ENCODE measurements at regions not wholly inside any gene's neighbourhood (a gene's known extent, or its start where the extent isn't known, plus 50 kb on each side); places are given as distances from the start of the nearest gene placed in this dataset.
"Not testable (repeated sequence)": the region's sequence is repeated elsewhere in the genome, so short reads cannot be mapped to it uniquely, and the experiment has no call there.

DNA sequence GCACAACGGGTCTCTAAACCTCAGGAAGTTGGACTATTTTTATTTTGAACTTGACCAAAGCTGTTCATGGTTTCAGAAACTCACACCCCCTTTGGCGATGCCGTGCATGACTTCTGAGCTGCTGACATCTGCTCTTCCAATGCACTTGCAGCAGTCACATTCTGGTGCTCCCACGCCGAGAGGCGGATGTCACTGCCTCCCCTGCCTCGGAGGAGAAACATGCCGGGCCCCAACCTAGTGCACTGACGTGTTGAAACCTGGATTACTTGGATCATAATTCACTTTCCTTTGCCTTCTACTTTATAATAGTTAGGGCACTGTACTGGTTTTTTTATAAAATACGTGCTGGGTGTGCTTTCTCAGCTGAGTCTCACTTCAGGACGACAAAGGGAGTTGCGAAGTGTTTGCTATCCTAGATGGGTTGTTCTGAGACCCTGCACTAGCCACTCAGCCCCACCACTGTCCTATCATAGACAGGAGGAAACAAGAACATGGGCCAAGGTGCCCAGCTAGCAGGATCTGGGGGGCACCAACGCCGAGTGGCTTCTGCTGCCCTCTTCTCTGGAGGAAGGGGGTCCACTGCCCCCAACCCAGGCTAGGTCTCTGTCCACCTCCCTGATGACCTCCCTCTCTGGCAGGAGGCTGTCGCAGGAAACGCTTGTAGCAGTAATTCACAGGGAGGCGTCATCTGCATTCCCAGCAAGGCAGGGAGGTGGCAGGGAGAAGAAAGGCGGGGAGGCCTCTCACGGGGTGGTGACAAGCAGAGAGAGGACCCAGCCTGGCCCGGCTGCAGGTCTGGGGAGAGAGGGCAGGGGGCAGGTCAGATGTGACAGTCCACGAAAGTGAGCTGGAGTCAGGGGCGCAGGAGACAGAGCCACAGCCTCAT is 158.8 kb upstream of the IQSEC1 start:
- Histone ChIP-seq H3K27me3 (ENCODE audit: insufficient read depth, poor library complexity, severe bottlenecking) (peaks cover 6% of the 10 kb centered on the region), H3K27ac (replicated peaks) (no peak overlapping the region), H3K4me3 (replicated peaks; ENCODE audit: insufficient read depth, low read length) (no peak overlapping the region)
- DNase-seq (ENCODE audit: low read depth in 1 of 2, low spot score in 1 of 2): no peak
- TF ChIP-seq SPI1 (IDR thresholded peaks at IDR 0.05; ENCODE audit: borderline replicate concordance, low read depth): no peak
- TF ChIP-seq POLR2AphosphoS5 (IDR thresholded peaks at IDR 0.05; ENCODE audit: low read depth): no peak
- TF ChIP-seq, protein P1, sequence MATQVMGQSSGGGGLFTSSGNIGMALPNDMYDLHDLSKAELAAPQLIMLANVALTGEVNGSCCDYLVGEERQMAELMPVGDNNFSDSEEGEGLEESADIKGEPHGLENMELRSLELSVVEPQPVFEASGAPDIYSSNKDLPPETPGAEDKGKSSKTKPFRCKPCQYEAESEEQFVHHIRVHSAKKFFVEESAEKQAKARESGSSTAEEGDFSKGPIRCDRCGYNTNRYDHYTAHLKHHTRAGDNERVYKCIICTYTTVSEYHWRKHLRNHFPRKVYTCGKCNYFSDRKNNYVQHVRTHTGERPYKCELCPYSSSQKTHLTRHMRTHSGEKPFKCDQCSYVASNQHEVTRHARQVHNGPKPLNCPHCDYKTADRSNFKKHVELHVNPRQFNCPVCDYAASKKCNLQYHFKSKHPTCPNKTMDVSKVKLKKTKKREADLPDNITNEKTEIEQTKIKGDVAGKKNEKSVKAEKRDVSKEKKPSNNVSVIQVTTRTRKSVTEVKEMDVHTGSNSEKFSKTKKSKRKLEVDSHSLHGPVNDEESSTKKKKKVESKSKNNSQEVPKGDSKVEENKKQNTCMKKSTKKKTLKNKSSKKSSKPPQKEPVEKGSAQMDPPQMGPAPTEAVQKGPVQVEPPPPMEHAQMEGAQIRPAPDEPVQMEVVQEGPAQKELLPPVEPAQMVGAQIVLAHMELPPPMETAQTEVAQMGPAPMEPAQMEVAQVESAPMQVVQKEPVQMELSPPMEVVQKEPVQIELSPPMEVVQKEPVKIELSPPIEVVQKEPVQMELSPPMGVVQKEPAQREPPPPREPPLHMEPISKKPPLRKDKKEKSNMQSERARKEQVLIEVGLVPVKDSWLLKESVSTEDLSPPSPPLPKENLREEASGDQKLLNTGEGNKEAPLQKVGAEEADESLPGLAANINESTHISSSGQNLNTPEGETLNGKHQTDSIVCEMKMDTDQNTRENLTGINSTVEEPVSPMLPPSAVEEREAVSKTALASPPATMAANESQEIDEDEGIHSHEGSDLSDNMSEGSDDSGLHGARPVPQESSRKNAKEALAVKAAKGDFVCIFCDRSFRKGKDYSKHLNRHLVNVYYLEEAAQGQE (IDR thresholded peaks at IDR 0.05; ENCODE audit: insufficient replicate concordance, low read depth): no peak
- TF ChIP-seq, protein P2, sequence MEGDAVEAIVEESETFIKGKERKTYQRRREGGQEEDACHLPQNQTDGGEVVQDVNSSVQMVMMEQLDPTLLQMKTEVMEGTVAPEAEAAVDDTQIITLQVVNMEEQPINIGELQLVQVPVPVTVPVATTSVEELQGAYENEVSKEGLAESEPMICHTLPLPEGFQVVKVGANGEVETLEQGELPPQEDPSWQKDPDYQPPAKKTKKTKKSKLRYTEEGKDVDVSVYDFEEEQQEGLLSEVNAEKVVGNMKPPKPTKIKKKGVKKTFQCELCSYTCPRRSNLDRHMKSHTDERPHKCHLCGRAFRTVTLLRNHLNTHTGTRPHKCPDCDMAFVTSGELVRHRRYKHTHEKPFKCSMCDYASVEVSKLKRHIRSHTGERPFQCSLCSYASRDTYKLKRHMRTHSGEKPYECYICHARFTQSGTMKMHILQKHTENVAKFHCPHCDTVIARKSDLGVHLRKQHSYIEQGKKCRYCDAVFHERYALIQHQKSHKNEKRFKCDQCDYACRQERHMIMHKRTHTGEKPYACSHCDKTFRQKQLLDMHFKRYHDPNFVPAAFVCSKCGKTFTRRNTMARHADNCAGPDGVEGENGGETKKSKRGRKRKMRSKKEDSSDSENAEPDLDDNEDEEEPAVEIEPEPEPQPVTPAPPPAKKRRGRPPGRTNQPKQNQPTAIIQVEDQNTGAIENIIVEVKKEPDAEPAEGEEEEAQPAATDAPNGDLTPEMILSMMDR (IDR thresholded peaks at IDR 0.05; ENCODE audit: insufficient read depth, low read length): no peak
- TF ChIP-seq GABPA (IDR thresholded peaks at IDR 0.05; ENCODE audit: low read depth): no peak

DNA sequence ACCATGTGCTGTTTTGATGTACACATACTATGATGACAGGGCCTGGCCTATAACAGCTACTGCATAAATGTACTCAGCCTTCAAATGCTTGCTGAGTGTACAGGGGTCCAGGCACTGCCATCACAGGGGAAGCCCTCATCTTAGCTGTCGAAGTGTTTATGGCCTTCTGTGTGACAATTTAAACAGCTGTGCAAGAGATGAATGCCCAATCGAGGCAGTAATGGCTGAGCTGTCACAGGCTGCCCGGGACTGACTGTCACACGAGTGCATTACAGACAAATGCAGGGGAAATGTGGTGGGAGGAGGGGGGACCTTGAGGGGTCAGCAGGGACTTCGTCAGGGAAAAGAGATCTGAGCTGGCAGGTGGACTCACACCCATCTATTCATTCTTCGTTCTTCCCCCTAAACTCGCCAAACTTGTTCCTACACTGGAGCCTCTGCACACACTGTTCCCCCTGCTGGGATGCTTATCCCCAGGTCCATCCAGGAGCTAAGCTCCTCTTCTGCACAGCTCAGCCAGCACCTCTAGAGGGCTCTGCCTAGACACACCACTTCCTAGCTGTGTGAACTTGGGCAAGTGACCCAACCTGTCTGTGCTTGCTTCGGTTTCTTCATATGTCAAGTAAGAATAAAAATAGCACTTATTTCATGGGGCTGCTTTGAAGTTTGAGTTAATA is 156.2 kb upstream of the IQSEC1 start:
- Histone ChIP-seq H3K4me3 (replicated peaks; ENCODE audit: insufficient read depth, low read length) (no peak overlapping the region), H3K27ac (replicated peaks) (no peak overlapping the region), H3K27me3 (ENCODE audit: insufficient read depth, poor library complexity, severe bottlenecking) (peaks cover 2% of the 10 kb centered on the region)
- TF ChIP-seq, protein P2 (IDR thresholded peaks at IDR 0.05; ENCODE audit: insufficient read depth, low read length): peak; percentile 33
- TF ChIP-seq SPI1 (IDR thresholded peaks at IDR 0.05; ENCODE audit: borderline replicate concordance, low read depth): no peak
- no peak for TF ChIP-seq POLR2AphosphoS5 (IDR thresholded peaks at IDR 0.05; ENCODE audit: low read depth)
- TF ChIP-seq GABPA (IDR thresholded peaks at IDR 0.05; ENCODE audit: low read depth): no peak
- TF ChIP-seq, protein P1 (IDR thresholded peaks at IDR 0.05; ENCODE audit: insufficient replicate concordance, low read depth): no peak
- peak in 1 of 2 experiments; percentile 25 for DNase-seq (ENCODE audit: low read depth in 1 of 2, low spot score in 1 of 2)

DNA sequence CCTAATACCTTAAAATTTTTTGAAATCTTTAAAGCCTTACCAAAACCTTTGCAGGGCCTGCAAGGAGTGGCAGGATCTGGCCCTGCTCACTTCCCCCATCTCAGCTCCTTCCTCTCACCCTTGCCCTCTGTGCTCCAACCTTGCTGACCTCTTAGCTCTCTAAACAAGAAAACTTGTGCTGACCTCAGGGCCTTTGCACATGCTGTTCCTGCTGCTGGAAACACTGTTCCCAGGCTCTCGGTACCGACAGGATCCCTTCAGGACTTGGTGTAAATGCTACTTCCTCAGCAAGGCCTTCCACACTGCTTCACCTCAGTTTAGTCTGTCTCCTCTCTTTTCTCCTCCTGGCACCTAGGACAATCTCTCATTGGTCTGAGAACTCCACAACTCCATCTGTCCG is 155.4 kb upstream of the IQSEC1 start:
- H3K4me3 ChIP-seq (replicated peaks; ENCODE audit: insufficient read depth, low read length): no peak overlapping the region
- DNase-seq (ENCODE audit: low read depth in 1 of 2, low spot score in 1 of 2): no peak
- TF ChIP-seq, protein P1 (IDR thresholded peaks at IDR 0.05; ENCODE audit: insufficient replicate concordance, low read depth): no peak
- no peak for TF ChIP-seq GABPA (IDR thresholded peaks at IDR 0.05; ENCODE audit: low read depth)
- no peak for TF ChIP-seq SPI1 (IDR thresholded peaks at IDR 0.05; ENCODE audit: borderline replicate concordance, low read depth)
- TF ChIP-seq, protein P2 (IDR thresholded peaks at IDR 0.05; ENCODE audit: insufficient read depth, low read length): no peak
- TF ChIP-seq POLR2AphosphoS5 (IDR thresholded peaks at IDR 0.05; ENCODE audit: low read depth): no peak

DNA sequence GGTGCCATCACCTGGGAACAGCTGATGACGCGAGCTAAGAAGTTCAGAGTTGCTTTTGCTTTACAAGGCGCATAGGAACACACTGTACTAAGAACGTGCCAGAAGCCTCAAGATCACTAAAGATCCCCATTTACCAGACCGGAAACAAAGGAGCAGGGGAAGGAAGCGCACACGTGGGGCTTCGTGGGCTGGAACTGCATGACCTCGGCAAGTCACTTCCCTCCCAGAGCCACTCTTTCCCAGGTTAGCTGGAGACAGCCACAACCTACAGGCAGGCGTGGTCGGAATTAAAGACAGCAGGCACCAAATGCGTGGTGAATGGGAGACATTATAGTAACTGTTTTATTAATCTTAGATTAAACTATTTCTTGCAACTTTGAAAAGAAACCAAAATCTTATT is 154.9 kb upstream of the IQSEC1 start:
- not testable (repeated sequence) for DNase-seq (ENCODE audit: low read depth in 1 of 2, low spot score in 1 of 2); H3K4me3 ChIP-seq (replicated peaks; ENCODE audit: insufficient read depth, low read length); H3K27ac ChIP-seq (replicated peaks); H3K27me3 ChIP-seq (ENCODE audit: insufficient read depth, poor library complexity, severe bottlenecking)

More for the DNA sequence above, 155.4 kb upstream of the IQSEC1 start:
- Histone ChIP-seq H3K27ac (replicated peaks) (no peak overlapping the region), H3K27me3 (ENCODE audit: insufficient read depth, poor library complexity, severe bottlenecking) (peaks cover 2% of the 10 kb centered on the region)

Data from HL-60 (cell line).